ENCODE measurements at regions not wholly inside any gene's neighbourhood (a gene's known extent, or its start where the extent isn't known, plus 50 kb on each side); places are given as distances from the start of the nearest gene placed in this dataset.

- TF ChIP-seq CTCF (IDR thresholded peaks at IDR 0.05; ENCODE audit: insufficient read depth, low read depth, low read length) = no peak
- no peak for TF ChIP-seq EZH2 (IDR thresholded peaks at IDR 0.05; ENCODE audit: insufficient read depth, low read length)
These were observed 1099.3 kb upstream of the EPHA6 start for GRCh38 chr3:95715128-95715527.

All from astrocyte (in vitro differentiated cells and primary cell).